B cell (primary cell): ENCODE measurements at regions not wholly inside any gene's neighbourhood (a gene's known extent, or its start where the extent isn't known, plus 50 kb on each side); places are given as distances from the start of the nearest gene placed in this dataset.

ENCODE experiments used
- ATAC-seq: fragments of 200-7000 bp; cut with Tn5 transposase; one replicate; pipeline ENCODE4 v1.10.0; 2021; ENCODE audit warnings: low read depth, mild to moderate bottlenecking, moderate number of reproducible peaks, moderate library complexity
- CTCF ChIA-PET: fragments of 350-600 bp; sonication (Branson Sonifier 250); formaldehyde crosslinking; loops from one replicate; lab custom pipeline; 2021; ENCODE audit warnings: antibody characterized with exemption, inconsistent platforms; lab: Charles Lee
- POLR2A ChIA-PET: fragments of 350-600 bp; sonication (Branson Sonifier 250); formaldehyde crosslinking; loops from one replicate; lab custom pipeline; 2021; ENCODE audit warnings: antibody characterized with exemption; lab: Charles Lee
- DNase-seq: peaks from one replicate; pipeline ENCODE4 v3.0.0; 2013
- H2AFZ ChIP-seq: 2 replicates; pipeline ENCODE4 v1.6.1; 2012; ENCODE audit warnings: mild to moderate bottlenecking, low read depth, low read length; ENCODE audit not compliant: insufficient read depth, poor library complexity, severe bottlenecking
- H3K27ac ChIP-seq, 2 donors: 1 replicate in 1 of 2; 2 replicates in 1 of 2; pipeline ENCODE4 v1.5.1; 2012 to 2013; ENCODE audit warnings: low read length in 2 of 2, mild to moderate bottlenecking in 2 of 2, moderate library complexity in 1 of 2
- H3K27me3 ChIP-seq, 4 experiments: fragments of 200-600 bp in 1 of 4; sonication (generic) in 1 of 4; replicated peaks in 1 of 4; 1 replicate in 2 of 4; 2 replicates in 2 of 4; pipeline versions ENCODE4 v1.6.1 to v1.7.0; 2013 to 2016; ENCODE audit warnings: low read length in 3 of 4, mild to moderate bottlenecking in 2 of 4, mixed read lengths in 1 of 4, moderate library complexity in 1 of 4; ENCODE audit not compliant: insufficient read depth in 4 of 4, control insufficient read depth in 3 of 4; ENCODE audit errors: control extremely low read depth in 1 of 4
- H3K36me3 ChIP-seq, 2 experiments: replicated peaks in 1 of 2; 1 replicate in 1 of 2; 2 replicates in 1 of 2; pipeline versions ENCODE4 v1.6.1 to v1.7.1; 2013; ENCODE audit warnings: low read length in 1 of 2; ENCODE audit not compliant: insufficient read depth in 2 of 2, control insufficient read depth in 1 of 2; ENCODE audit errors: control extremely low read depth in 1 of 2, extremely low read depth in 1 of 2
- H3K4me1 ChIP-seq, 2 donors: fragments of 200-600 bp in 1 of 2; sonication (generic) in 1 of 2; 1 replicate in 1 of 2; 2 replicates in 1 of 2; pipeline versions ENCODE4 v1.5.1 to v1.6.1; 2013 to 2017; ENCODE audit warnings: low read length in 2 of 2; ENCODE audit not compliant: control insufficient read depth in 2 of 2, insufficient read depth in 2 of 2
- H3K4me2 ChIP-seq: replicated peaks from 2 replicates; pipeline ENCODE3; 2012; ENCODE audit warnings: mild to moderate bottlenecking, low read depth, low read length; ENCODE audit not compliant: poor library complexity, severe bottlenecking
- H3K4me3 ChIP-seq, 5 experiments: fragments of 200-600 bp in 1 of 5; sonication (generic) in 1 of 5; 1 replicate in 3 of 5; 2 replicates in 2 of 5; pipeline versions ENCODE4 v1.5.1 to v1.7.0; 2011 to 2016; ENCODE audit warnings: low read length in 4 of 5, mild to moderate bottlenecking in 4 of 5, low read depth in 2 of 5, control low read depth in 1 of 5, moderate library complexity in 1 of 5; ENCODE audit not compliant: insufficient read depth in 1 of 5; ENCODE audit errors: control extremely low read depth in 1 of 5, extremely low read depth in 1 of 5
- H3K79me2 ChIP-seq: fragments of 200-600 bp; sonication (generic); one replicate; pipeline ENCODE4 v1.6.0; 2016; ENCODE audit warnings: low read length; ENCODE audit not compliant: control insufficient read depth, insufficient read depth
- H3K9ac ChIP-seq: fragments of 200-600 bp; sonication (generic); 2 replicates; pipeline ENCODE4 v1.6.1; 2017; ENCODE audit warnings: mild to moderate bottlenecking, low read length, moderate library complexity
- H3K9me3 ChIP-seq, 3 donors: one replicate each; pipeline versions ENCODE4 v1.6.1 to v1.7.1; 2013; ENCODE audit warnings: low read length in 2 of 3; ENCODE audit not compliant: control insufficient read depth in 2 of 3, insufficient read depth in 1 of 3; ENCODE audit errors: control extremely low read depth in 1 of 3
- H4K20me1 ChIP-seq: 2 replicates; pipeline ENCODE4 v1.6.0; 2012; ENCODE audit warnings: mild to moderate bottlenecking, low read length; ENCODE audit not compliant: insufficient read depth, control insufficient read depth, poor library complexity, severe bottlenecking
- H3K27ac Mint-ChIP-seq: one replicate; pipeline ENCODE4 v1.8.0; 2021; ENCODE audit warnings: mixed read lengths
- H3K27me3 Mint-ChIP-seq: one replicate; pipeline ENCODE4 v1.8.0; 2021; ENCODE audit warnings: mixed read lengths
- H3K4me1 Mint-ChIP-seq: one replicate; pipeline ENCODE4 v1.8.0; 2021; ENCODE audit warnings: mixed read lengths
- H3K4me3 Mint-ChIP-seq: one replicate; pipeline ENCODE4 v1.8.0; 2021; ENCODE audit warnings: mixed read lengths
- H3K9me3 Mint-ChIP-seq: one replicate; pipeline ENCODE4 v1.8.0; 2022; ENCODE audit warnings: mixed read lengths; ENCODE audit not compliant: insufficient read depth
- CTCF ChIP-seq: fragments of 200-600 bp; IDR thresholded peaks from one replicate; pipeline ENCODE4 v1.8.0; 2022; ENCODE audit warnings: antibody characterized with exemption, mild to moderate bottlenecking
- EZH2 ChIP-seq: IDR thresholded peaks from 2 replicates; pipeline ENCODE4 v1.6.1; 2012; ENCODE audit warnings: borderline replicate concordance, low read depth, mild to moderate bottlenecking, moderate library complexity, low read length; ENCODE audit not compliant: insufficient read depth, poor library complexity, severe bottlenecking
- WGBS: methylation state at CpG from one replicate; pipeline ENCODE4 v1.1.5; 2013; ENCODE audit warnings: missing lambda C conversion rate; ENCODE audit not compliant: insufficient coverage; 5-methylcytosine and 5-hydroxymethylcytosine counted together
- intact Hi-C: fragments of 100-400 bp; cut with micrococcal nuclease; formaldehyde crosslinking; loops from one replicate; pipeline ENCODE4 v1.10.0; 2022

GRCh38 chr16:59941594-59941993, 1207.5 kb upstream of the GOT2 start:
- H2AFZ ChIP-seq: no peak overlapping the region

GRCh38 chr16:59920054-59920453, 1185.9 kb upstream of the GOT2 start:
- no peak overlapping the region for H2AFZ ChIP-seq
- Mint-ChIP-seq H3K27ac (no peak overlapping the region), H3K9me3 (peaks cover 2% of the 10 kb centered on the region), H3K27me3 (no peaks in the 10 kb centered on the region), H3K4me3 (no peak overlapping the region), H3K4me1 (no peaks in the 10 kb centered on the region)
- POLR2A ChIA-PET: no interaction called here
- no peaks in the 10 kb centered on the region for H3K9me3 ChIP-seq
- no peaks in the 10 kb centered on the region for H3K27me3 ChIP-seq
- no peak overlapping the region for H3K27ac ChIP-seq
- no peak overlapping the region for H3K9ac ChIP-seq
- DNase-seq: no peak
- TF ChIP-seq CTCF: no peak
- no peak for TF ChIP-seq EZH2
- H3K36me3 ChIP-seq: no peaks in the 10 kb centered on the region
- intact Hi-C loops: no loop called here
- CTCF ChIA-PET: no interaction called here
- no peak for ATAC-seq
- H3K4me1 ChIP-seq: no peaks in the 10 kb centered on the region
- H3K4me2 ChIP-seq: no peak overlapping the region
- H3K4me3 ChIP-seq: no peak overlapping the region
- H4K20me1 ChIP-seq: no peaks in the 10 kb centered on the region
- no peaks in the 10 kb centered on the region for H3K79me2 ChIP-seq
- 53% methylated on average over 1 of the region's 2 CpGs for WGBS

More at GRCh38 chr16:59941594-59941993, 1207.5 kb upstream of the GOT2 start:
- TF ChIP-seq CTCF (no peak), EZH2 (no peak)
- Mint-ChIP-seq H3K4me3 (no peak overlapping the region), H3K27me3 (no peaks in the 10 kb centered on the region), H3K27ac (no peak overlapping the region), H3K9me3 (peaks cover 4% of the 10 kb centered on the region), H3K4me1 (no peaks in the 10 kb centered on the region)
- Histone ChIP-seq H3K9ac (no peak overlapping the region), H3K4me2 (no peak overlapping the region), H3K4me1 (no peaks in the 10 kb centered on the region), H3K36me3 (no peaks in the 10 kb centered on the region), H3K9me3 (peaks cover 0 to 3% (median 2%) of the 10 kb centered on the region in 3 donors), H3K79me2 (no peaks in the 10 kb centered on the region), H3K27me3 (no peaks in the 10 kb centered on the region), H4K20me1 (no peaks in the 10 kb centered on the region), H3K27ac (no peak overlapping the region), H3K4me3 (no peak overlapping the region)
- ChIA-PET POLR2A (no interaction called here), CTCF (no interaction called here)
- DNase-seq: no peak
- whole genome bisulfite sequencing: no CpG with 5 or more reads among the region's 4 CpGs
- intact Hi-C loops: no loop called here
- ATAC-seq: no peak
